Rectal smooth muscle tissue (tissue), 1 donor: ENCODE measurements at regions not wholly inside any gene's neighbourhood (a gene's known extent, or its start where the extent isn't known, plus 50 kb on each side); places are given as distances from the start of the nearest gene placed in this dataset.

ENCODE experiments used
- H3K27ac ChIP-seq: one replicate; pipeline ENCODE4 v1.7.0; 2013; ENCODE audit warnings: low read depth, low read length, inconsistent platforms
- H3K27me3 ChIP-seq: one replicate; pipeline ENCODE4 v1.7.0; 2013; ENCODE audit warnings: low read length; ENCODE audit not compliant: control insufficient read depth, insufficient read depth
- H3K36me3 ChIP-seq: one replicate; pipeline ENCODE4 v1.7.0; 2013; ENCODE audit warnings: low read length; ENCODE audit not compliant: control insufficient read depth, insufficient read depth
- H3K4me1 ChIP-seq: one replicate; pipeline ENCODE4 v1.7.0; 2013; ENCODE audit warnings: low read length; ENCODE audit not compliant: control insufficient read depth, insufficient read depth
- H3K4me3 ChIP-seq: one replicate; pipeline ENCODE4 v1.7.0; 2013; ENCODE audit warnings: low read length
- H3K9ac ChIP-seq: one replicate; pipeline ENCODE4 v1.7.0; 2013; ENCODE audit warnings: low read length

DNA sequence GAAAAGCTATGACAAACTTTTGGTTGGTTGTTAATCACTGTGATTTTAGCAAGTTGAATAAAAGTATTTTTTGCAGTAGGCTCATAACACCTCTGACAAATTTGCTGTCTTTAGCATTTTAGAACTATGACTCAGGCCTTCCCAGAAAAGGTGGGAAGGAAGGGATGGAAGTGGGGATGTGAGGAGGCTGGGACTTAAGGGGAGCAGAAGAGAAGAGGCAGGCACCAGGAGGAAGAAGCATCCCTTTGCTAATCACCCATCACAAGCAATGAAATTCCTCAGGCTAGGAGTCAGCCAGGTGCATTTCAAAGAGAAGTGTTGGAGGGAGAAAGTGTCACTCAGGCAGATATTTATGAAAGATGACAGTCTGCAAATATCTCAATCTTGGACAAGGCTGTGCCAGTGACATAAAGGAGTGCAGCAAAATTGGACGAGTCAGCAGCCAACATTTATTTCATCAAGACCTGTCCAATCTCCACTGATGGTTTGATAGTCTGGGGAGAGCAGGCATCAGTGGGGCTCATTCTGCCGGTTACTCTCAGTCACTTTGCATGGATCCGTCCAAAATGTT lies 337.3 kb upstream of the ARRDC4 start:
- no peaks in the 10 kb centered on the region for H3K27me3 ChIP-seq
- no peak overlapping the region for H3K4me3 ChIP-seq
- no peak overlapping the region for H3K9ac ChIP-seq
- no peaks in the 10 kb centered on the region for H3K36me3 ChIP-seq
- H3K27ac ChIP-seq = no peak overlapping the region
- no peaks in the 10 kb centered on the region for H3K4me1 ChIP-seq

DNA sequence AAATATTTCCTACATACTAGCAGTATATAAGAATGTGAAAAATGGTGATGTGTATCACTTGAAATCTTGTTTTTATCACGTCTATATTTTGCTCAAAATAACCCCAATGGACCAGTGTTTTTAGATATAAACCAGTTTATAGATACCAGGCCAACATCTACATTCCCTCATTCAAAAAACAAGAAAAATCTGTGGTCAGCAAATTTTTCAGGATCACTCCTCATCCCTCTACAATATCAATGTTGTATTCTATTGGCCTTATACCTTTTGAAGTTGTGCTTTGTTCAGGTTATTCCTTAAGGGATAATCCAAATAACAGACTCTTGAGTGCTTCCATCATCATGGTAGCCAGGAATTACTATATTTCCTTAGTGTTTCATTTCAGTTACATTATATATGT lies 332.9 kb upstream of the ARRDC4 start:
- Histone ChIP-seq H3K27ac (no peak overlapping the region), H3K27me3 (no peaks in the 10 kb centered on the region), H3K4me1 (no peaks in the 10 kb centered on the region), H3K9ac (no peak overlapping the region), H3K36me3 (no peaks in the 10 kb centered on the region), H3K4me3 (no peak overlapping the region)

DNA sequence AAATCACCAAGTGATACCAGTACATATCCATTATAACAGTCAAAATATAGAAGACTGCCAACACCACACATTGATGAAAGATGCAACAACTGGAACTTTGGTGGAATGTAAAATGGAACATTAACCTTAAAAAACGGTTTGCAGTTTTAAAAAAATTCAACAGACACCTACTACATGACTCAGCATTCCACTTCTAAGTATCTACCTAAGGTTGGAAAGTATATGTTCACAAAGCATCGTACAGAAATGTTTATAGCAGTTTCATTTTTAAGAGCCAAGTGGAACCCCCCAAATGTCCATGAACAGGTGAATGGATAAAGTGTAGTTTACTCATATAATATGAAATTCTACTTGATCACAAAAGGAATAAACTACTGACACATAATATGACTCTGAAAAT lies 314.7 kb upstream of the ARRDC4 start:
- Histone ChIP-seq H3K9ac (no peak overlapping the region), H3K36me3 (no peaks in the 10 kb centered on the region), H3K4me3 (no peak overlapping the region), H3K4me1 (no peaks in the 10 kb centered on the region), H3K27ac (no peak overlapping the region), H3K27me3 (no peaks in the 10 kb centered on the region)

DNA sequence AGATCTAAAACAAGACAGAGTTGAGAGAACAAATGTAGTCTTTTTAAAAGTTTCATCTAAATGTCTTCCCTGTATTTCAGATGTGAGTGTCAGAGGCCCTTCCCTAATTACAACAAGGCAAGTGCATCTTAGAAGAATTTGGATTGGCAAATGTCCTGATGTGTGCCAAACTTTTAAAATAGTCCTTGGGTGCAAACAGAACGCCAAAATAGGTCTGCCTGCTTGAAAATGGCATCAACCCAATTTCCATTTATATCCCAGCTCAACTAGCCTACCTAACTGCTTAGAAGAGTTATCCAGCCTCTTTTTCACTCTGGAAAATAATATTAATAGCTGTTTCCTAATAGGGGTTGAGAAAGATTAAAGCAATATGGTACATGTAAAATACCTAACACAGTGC lies 311.8 kb upstream of the ARRDC4 start:
- no peak overlapping the region for H3K9ac ChIP-seq
- H3K4me1 ChIP-seq = no peaks in the 10 kb centered on the region
- H3K27me3 ChIP-seq = no peaks in the 10 kb centered on the region
- H3K27ac ChIP-seq = no peak overlapping the region
- no peaks in the 10 kb centered on the region for H3K36me3 ChIP-seq
- no peak overlapping the region for H3K4me3 ChIP-seq

DNA sequence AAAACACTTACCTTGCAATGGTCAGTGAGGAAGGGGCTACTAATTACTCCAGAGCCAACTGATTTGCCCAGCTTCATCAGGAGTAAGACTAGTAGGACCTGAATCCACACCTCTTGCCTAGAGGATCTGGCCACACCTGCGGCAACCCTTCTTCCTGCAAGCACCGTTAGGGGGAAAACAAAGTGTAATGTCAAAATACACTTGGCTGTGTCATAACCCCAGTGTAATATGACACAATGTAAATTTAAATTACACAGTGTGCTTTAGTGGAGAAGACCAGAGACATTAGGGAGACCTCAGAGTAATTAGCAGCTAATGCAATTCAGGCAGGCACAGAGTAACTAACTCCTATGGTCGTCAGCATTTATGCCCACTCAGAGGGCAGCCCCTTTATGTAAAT lies 308.5 kb upstream of the ARRDC4 start:
- Histone ChIP-seq H3K27ac (no peak overlapping the region), H3K4me3 (no peak overlapping the region), H3K9ac (no peak overlapping the region), H3K36me3 (no peaks in the 10 kb centered on the region), H3K4me1 (no peaks in the 10 kb centered on the region), H3K27me3 (no peaks in the 10 kb centered on the region)

DNA sequence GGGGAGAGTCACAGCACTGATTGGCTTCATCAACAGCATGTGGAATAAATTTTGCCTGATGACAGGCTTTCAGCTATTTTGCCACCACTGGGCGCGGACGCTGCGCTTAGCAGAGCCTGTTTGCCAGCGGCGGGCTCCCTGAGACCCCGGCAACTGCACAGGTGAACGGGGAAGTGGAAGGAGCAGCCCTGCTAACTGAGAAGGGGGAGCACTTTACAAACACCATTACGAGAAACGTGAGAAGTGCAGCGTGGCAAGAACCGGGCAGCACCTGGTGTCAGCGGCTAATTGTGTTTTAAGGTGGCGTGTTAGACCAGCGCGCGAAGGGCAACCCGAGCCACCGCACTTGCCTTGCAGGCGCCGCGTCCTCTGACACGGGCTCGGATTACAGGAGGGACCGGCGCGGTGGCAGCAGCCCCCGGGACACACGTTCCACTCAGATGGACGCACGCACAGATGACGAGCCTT lies 307.8 kb upstream of the ARRDC4 start:
- no peaks in the 10 kb centered on the region for H3K4me1 ChIP-seq
- H3K4me3 ChIP-seq = peak overlapping the region; percentile 19
- H3K27ac ChIP-seq = no peak overlapping the region
- H3K36me3 ChIP-seq = no peaks in the 10 kb centered on the region
- no peak overlapping the region for H3K9ac ChIP-seq
- no peaks in the 10 kb centered on the region for H3K27me3 ChIP-seq

DNA sequence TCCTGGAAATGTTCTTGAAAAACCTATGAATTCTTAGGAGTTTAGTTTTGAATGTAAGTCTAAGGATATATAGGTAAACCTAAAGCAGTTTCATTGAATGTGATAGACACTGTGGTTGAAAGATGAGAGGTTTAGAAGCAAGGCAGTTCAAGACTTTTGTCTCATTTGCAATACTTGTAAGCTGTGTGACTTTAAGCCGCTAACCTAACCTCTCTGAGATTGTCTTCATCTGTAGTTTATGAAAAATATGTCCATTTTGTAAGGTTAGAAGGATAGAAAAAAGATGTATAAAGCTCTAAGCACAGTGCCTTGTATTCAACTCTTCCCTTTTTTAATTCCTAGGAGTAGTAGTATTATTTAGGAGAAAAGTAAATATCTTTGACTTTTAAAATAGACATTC lies 306.6 kb upstream of the ARRDC4 start:
- no peak overlapping the region for H3K4me3 ChIP-seq
- H3K27ac ChIP-seq = no peak overlapping the region
- no peaks in the 10 kb centered on the region for H3K4me1 ChIP-seq
- H3K27me3 ChIP-seq = no peaks in the 10 kb centered on the region
- H3K9ac ChIP-seq = no peak overlapping the region
- H3K36me3 ChIP-seq = no peaks in the 10 kb centered on the region

DNA sequence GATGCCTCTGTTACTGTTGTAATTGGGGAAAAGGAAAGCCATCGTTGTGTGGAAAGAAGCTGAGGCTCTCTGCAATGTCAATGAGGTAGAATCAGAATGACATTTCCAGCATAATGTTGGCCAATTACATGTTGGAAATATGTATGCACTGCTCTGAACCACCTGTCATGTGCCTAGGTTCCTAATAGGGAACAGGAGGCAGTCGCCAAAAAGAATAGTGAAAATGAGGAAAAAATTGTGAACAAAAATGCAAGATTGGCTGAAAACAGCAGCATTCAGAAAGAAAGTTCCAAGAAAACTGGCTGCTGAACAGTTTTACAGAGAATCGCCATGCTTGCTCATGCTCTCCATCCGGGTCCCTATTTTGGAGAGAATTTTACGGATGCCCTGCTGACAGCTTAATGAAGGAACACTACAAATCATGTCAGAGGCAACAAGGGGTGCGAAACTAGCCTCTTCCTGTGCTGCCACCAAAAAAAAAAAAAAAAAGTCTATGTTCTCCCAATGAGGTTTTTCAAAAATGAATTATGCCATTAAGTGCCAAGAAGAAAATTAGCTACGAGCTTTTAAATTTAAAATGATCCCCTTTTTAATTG lies 305.9 kb upstream of the ARRDC4 start:
- Histone ChIP-seq H3K27me3 (no peaks in the 10 kb centered on the region), H3K4me3 (no peak overlapping the region), H3K36me3 (no peaks in the 10 kb centered on the region), H3K27ac (no peak overlapping the region), H3K9ac (no peak overlapping the region), H3K4me1 (no peaks in the 10 kb centered on the region)

DNA sequence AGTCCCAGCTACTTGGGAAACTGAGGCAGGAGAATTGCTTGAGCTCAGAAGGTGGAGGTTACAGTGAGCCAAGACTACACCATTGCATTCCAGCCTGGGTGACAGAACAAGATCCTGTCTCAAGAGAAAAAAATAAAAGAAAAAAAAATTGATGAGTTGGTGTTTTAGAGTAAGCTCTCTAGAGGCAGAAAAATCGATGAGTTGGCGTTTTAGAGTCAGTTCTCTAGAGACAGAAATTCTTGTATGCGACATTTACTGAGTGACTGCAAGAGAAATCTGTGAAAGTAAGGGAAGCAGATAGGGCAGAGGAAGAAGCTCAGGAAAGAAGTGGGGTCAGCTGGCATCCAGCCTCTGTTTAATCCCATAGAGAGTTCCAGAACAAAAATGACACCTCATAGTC lies 298.7 kb upstream of the ARRDC4 start:
- Histone ChIP-seq H3K36me3 (no peaks in the 10 kb centered on the region), H3K4me1 (no peaks in the 10 kb centered on the region), H3K4me3 (no peak overlapping the region), H3K27me3 (no peaks in the 10 kb centered on the region), H3K27ac (no peak overlapping the region), H3K9ac (no peak overlapping the region)

DNA sequence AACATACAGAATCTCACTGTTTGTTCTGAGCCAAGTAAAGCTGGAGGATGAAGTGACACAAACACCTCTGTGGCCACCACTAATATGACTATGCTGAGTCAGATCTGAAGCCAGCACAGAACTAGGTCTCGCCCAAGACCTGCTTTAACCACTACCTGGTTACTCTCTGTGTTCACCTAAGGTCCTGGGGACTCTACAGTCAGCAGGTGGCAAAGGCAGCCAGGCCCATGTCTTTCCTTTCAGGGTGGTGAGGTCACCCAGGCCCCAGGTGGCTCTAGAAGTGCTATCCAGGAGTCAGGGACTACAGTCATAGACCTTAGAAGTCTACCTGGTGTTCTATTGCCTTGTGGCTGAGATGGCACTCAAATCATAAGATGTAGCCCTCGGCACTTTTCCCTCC lies 287.9 kb upstream of the ARRDC4 start:
- no peaks in the 10 kb centered on the region for H3K4me1 ChIP-seq
- no peaks in the 10 kb centered on the region for H3K27me3 ChIP-seq
- H3K27ac ChIP-seq = no peak overlapping the region
- H3K4me3 ChIP-seq = no peak overlapping the region
- no peaks in the 10 kb centered on the region for H3K36me3 ChIP-seq
- H3K9ac ChIP-seq = no peak overlapping the region

DNA sequence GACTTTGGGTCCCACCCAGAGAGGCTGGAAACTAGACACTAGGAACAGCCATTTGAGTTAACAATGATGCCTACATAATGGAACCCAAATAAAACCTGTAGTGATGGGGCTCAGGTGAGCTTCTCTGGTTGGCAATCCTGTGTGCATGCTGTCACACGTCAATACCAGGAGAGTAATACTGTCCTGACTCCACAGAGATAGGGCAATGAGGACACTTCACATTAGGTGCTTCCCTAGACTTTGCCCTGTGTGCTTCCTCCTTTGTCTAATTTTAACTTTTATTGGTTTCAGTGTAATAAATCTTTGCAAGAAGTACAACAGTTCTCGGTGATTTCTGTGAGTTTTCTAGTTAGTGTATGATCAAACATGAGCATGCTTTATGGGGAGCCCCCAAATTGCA lies 281.8 kb upstream of the ARRDC4 start:
- Histone ChIP-seq H3K36me3 (no peaks in the 10 kb centered on the region), H3K27ac (no peak overlapping the region), H3K9ac (no peak overlapping the region), H3K27me3 (no peaks in the 10 kb centered on the region), H3K4me3 (no peak overlapping the region), H3K4me1 (no peaks in the 10 kb centered on the region)

DNA sequence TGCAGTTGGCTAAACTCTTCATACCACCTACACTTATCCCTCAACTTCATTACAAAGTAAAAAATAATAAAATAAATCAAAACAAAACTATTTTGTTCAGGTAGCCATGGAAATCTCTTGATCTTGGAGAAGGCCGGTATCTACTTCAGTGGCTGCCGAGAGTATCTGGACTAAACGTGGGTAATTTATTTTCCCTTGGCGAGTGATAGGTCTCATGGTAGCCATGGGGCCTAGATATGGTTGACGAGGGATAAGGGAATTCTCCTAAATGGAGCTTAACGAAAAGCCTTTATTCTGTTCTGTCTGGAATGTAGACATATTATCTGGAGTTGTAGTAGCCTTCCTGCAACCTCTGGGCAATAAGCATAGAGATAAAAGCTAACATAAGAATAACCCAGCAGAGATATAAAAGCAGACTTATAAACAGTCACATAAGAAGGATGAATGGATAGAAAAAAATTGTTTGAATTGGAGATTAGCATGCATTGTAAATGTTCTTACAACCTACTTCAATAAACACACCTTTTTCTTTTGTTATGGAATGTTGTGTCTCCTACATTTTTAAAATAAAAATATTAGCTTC lies 281.3 kb upstream of the ARRDC4 start:
- Histone ChIP-seq H3K27me3 (no peaks in the 10 kb centered on the region), H3K9ac (no peak overlapping the region), H3K36me3 (no peaks in the 10 kb centered on the region), H3K27ac (no peak overlapping the region), H3K4me1 (no peaks in the 10 kb centered on the region), H3K4me3 (no peak overlapping the region)

DNA sequence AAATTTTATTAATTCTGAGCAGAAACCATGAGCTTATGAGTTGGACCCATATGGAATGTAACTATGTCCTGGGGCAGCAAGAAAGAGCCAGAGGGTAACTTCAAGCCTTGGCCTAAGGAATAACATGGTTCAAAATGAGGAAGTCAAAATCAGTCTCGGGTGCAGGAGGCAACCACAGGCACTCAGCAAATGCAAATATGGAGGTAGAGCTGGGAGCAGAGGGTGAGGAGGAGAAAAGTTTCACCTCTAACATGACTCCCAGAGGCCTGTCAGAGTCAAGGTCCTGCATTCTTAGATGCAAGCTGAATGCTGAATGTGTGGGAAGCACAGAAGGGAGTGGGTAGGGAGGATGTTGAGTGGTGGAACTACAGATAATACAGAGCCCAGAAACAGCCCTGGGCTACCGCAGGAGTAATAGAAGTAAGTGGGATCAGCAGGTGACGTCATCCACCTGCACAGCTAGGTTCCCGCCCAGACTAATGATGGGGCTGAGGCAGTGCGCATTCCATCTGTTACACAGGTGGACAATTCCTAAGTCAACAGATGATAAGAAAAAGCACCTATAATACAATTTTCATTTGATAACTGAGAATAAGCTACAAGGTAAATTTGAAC lies 279.8 kb upstream of the ARRDC4 start:
- Histone ChIP-seq H3K27ac (no peak overlapping the region), H3K36me3 (no peaks in the 10 kb centered on the region), H3K27me3 (no peaks in the 10 kb centered on the region), H3K9ac (no peak overlapping the region), H3K4me1 (no peaks in the 10 kb centered on the region), H3K4me3 (no peak overlapping the region)
